Osteocyte (in vitro differentiated cells): ENCODE measurements at regions not wholly inside any gene's neighbourhood (a gene's known extent, or its start where the extent isn't known, plus 50 kb on each side); places are given as distances from the start of the nearest gene placed in this dataset.
"Not testable (repeated sequence)": the region's sequence is repeated elsewhere in the genome, so short reads cannot be mapped to it uniquely, and the experiment has no call there.

Source experiments
- DNase-seq: peaks from one replicate; pipeline ENCODE4 v3.0.0; 2021; ENCODE audit warnings: mixed read lengths; ENCODE audit not compliant: unreplicated experiment; ENCODE audit errors: extremely low spot score
- H3K27ac Mint-ChIP-seq: one replicate; pipeline ENCODE4 v1.8.0; 2021; ENCODE audit warnings: mild to moderate bottlenecking, mixed read lengths; ENCODE audit not compliant: unreplicated experiment
- H3K27me3 Mint-ChIP-seq: one replicate; pipeline ENCODE4 v1.8.0; 2021; ENCODE audit warnings: mixed read lengths; ENCODE audit not compliant: unreplicated experiment
- H3K36me3 Mint-ChIP-seq: one replicate; pipeline ENCODE4 v1.8.0; 2021; ENCODE audit warnings: mixed read lengths; ENCODE audit not compliant: unreplicated experiment
- H3K4me1 Mint-ChIP-seq: one replicate; pipeline ENCODE4 v1.8.0; 2021; ENCODE audit warnings: mixed read lengths; ENCODE audit not compliant: unreplicated experiment
- H3K4me3 Mint-ChIP-seq: one replicate; pipeline ENCODE4 v1.8.0; 2021; ENCODE audit warnings: mild to moderate bottlenecking, moderate library complexity, mixed read lengths; ENCODE audit not compliant: unreplicated experiment
- H3K9me3 Mint-ChIP-seq: one replicate; pipeline ENCODE4 v1.8.0; 2021; ENCODE audit warnings: mixed read lengths; ENCODE audit not compliant: unreplicated experiment
- TF ChIP-seq, protein P1 (sequence below): fragments of 200-600 bp; sonication (generic); IDR thresholded peaks from 2 replicates; pipeline ENCODE4 v1.5.0; 2021; ENCODE audit warnings: antibody characterized with exemption, mild to moderate bottlenecking, moderate library complexity

DNA sequence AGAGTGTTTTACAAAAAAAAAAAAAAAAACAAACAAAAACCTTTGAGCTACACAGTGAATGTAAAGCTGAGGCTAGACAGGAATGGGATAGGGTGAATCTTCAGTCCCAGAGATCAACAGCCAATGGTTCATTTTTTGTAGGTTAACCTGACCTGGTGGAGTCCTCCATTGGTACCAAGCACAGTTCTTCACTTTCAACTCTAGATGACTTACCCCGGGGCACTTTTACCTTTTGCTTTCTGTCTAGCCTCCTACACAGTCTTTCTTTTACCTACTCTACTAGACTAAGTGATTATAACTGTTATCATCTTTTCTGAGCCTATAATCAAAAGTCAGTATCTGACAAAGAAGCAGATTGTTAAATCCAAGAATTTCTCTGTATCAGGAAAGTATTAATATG lies 50.9 kb downstream of the ANXA2R start:
- Mint-ChIP-seq H3K9me3 (no peaks in the 10 kb centered on the region), H3K27ac (no peak overlapping the region), H3K4me3 (no peak overlapping the region), H3K36me3 (peaks cover 3% of the 10 kb centered on the region), H3K4me1 (peaks cover 50% of the 10 kb centered on the region), H3K27me3 (no peaks in the 10 kb centered on the region)
- TF ChIP-seq, protein P1, sequence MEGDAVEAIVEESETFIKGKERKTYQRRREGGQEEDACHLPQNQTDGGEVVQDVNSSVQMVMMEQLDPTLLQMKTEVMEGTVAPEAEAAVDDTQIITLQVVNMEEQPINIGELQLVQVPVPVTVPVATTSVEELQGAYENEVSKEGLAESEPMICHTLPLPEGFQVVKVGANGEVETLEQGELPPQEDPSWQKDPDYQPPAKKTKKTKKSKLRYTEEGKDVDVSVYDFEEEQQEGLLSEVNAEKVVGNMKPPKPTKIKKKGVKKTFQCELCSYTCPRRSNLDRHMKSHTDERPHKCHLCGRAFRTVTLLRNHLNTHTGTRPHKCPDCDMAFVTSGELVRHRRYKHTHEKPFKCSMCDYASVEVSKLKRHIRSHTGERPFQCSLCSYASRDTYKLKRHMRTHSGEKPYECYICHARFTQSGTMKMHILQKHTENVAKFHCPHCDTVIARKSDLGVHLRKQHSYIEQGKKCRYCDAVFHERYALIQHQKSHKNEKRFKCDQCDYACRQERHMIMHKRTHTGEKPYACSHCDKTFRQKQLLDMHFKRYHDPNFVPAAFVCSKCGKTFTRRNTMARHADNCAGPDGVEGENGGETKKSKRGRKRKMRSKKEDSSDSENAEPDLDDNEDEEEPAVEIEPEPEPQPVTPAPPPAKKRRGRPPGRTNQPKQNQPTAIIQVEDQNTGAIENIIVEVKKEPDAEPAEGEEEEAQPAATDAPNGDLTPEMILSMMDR: no peak
- no peak for DNase-seq

GRCh38 chr5:42988568-42988967 lies 51.6 kb downstream of the ANXA2R start:
- DNase-seq: no peak
- TF ChIP-seq, protein P1: no peak
- Mint-ChIP-seq H3K27me3 (no peaks in the 10 kb centered on the region), H3K9me3 (no peaks in the 10 kb centered on the region), H3K4me1 (peaks cover 47% of the 10 kb centered on the region), H3K36me3 (peaks cover 3% of the 10 kb centered on the region), H3K27ac (no peak overlapping the region), H3K4me3 (no peak overlapping the region)

- no peaks in the 10 kb centered on the region for H3K9me3 Mint-ChIP-seq
- no peak overlapping the region for H3K27ac Mint-ChIP-seq
- DNase-seq: no peak
- H3K4me3 Mint-ChIP-seq: no peak overlapping the region
- H3K27me3 Mint-ChIP-seq: no peaks in the 10 kb centered on the region
- peaks cover 3% of the 10 kb centered on the region for H3K36me3 Mint-ChIP-seq
- TF ChIP-seq, protein P1: no peak
- peaks cover 29% of the 10 kb centered on the region for H3K4me1 Mint-ChIP-seq
These were observed 54.7 kb downstream of the ANXA2R start for GRCh38 chr5:42985129-42986037.

GRCh38 chr5:42984307-42984706 lies 55.8 kb downstream of the ANXA2R start:
- Mint-ChIP-seq H3K4me3 (no peak overlapping the region), H3K36me3 (peaks cover 3% of the 10 kb centered on the region), H3K9me3 (no peaks in the 10 kb centered on the region), H3K27me3 (no peaks in the 10 kb centered on the region), H3K27ac (no peak overlapping the region), H3K4me1 (peaks cover 20% of the 10 kb centered on the region)
- TF ChIP-seq, protein P1: no peak
- no peak for DNase-seq

DNA sequence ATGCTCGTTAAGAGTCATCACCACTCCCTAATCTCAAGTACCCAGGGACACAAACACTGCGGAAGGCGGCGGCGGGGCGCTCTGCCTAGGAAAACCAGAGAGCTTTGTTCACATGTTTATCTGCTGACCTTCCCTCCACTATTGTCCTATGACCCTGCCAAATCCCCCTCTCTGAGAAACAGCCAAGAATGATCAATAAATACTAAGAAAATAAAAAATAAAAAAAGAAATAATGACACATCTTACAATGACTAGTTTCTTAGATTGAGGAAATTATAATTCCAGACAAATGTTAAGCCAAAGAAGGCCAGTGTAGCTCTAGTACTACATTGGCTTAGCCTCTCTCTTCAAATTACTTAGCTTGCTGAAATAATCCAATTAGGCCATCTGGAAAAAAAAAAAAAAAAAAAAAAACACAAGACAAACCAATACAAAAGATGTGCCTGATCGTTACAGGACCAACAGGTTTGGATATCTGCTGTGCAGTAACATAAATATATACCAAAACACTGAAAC lies 58.0 kb downstream of the ANXA2R start:
- DNase-seq: no peak
- no peaks in the 10 kb centered on the region for H3K27me3 Mint-ChIP-seq
- TF ChIP-seq, protein P1: no peak
- H3K27ac Mint-ChIP-seq: no peak overlapping the region
- peaks cover 15% of the 10 kb centered on the region for H3K4me1 Mint-ChIP-seq
- H3K4me3 Mint-ChIP-seq: no peak overlapping the region
- H3K9me3 Mint-ChIP-seq: no peaks in the 10 kb centered on the region
- H3K36me3 Mint-ChIP-seq: peaks cover 2% of the 10 kb centered on the region

DNA sequence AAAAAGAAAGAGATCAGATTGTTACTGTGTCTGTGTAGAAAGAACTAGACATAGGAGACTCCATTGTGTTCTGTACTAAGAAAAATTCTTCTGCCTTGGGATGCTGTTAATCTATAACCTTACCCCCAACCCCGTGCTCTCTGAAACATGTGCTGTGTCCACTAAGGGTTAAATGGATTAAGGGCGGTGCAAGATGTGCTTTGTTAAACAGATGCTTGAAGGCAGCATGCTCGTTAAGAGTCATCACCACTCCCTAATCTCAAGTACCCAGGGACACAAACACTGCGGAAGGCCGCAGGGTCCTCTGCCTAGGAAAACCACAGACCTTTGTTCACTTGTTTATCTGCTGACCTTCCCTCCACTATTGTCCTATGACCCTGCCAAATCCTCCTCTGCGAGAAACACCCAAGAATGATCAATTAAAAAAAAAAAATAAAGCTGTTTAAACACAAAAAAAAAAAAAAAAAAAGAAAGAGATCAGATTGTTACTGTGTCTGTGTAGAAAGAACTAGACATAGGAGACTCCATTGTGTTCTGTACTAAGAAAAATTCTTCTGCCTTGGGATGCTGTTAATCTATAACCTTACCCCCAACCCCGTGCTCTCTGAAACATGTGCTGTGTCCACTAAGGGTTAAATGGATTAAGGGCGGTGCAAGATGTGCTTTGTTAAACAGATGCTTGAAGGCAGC lies 58.6 kb downstream of the ANXA2R start:
- H3K36me3 Mint-ChIP-seq, H3K27ac Mint-ChIP-seq, H3K4me3 Mint-ChIP-seq, H3K9me3 Mint-ChIP-seq, H3K27me3 Mint-ChIP-seq, DNase-seq: not testable (repeated sequence)
- peaks cover 15% of the 10 kb centered on the region for H3K4me1 Mint-ChIP-seq

GRCh38 chr5:42981015-42981414 lies 59.1 kb downstream of the ANXA2R start:
- not testable (repeated sequence) for DNase-seq, H3K27ac Mint-ChIP-seq, H3K36me3 Mint-ChIP-seq, H3K27me3 Mint-ChIP-seq, H3K9me3 Mint-ChIP-seq, H3K4me3 Mint-ChIP-seq
- peaks cover 13% of the 10 kb centered on the region for H3K4me1 Mint-ChIP-seq
